ENCODE measurements at regions not wholly inside any gene's neighbourhood (a gene's known extent, or its start where the extent isn't known, plus 50 kb on each side); places are given as distances from the start of the nearest gene placed in this dataset.

DNA sequence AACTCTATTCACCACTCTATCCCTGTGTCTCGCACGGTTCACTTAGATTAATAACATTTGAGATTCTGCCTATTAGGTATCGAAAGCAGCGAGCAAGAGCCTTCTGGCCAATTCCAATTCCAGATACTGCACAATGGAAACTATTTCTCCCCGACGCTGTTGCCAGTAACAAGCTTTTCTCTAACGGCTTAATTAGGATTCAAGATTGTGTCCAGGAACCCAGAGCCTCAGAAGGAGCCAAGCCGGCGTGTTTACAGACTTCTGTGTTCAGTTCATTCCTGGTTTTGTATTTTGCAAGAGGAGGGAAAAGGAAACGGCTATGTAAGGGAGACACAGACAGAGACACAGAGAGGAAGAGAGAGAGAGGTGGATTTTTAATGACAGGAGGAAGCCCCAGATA lies 185.6 kb downstream of the DICER1 start:
- H3K36me3 ChIP-seq (ENCODE audit: insufficient read depth, low read length): no peaks in the 10 kb centered on the region
- no peak overlapping the region for H3K4me3 ChIP-seq (ENCODE audit: low read depth, low read length, poor library complexity, severe bottlenecking)
- BruUV-seq (replicated peaks): no TSS peak
- no peaks in the 10 kb centered on the region for H3K9me3 ChIP-seq (ENCODE audit: low read length)
- no peaks in the 10 kb centered on the region for H3K9me2 ChIP-seq (ENCODE audit: insufficient read depth, low read length)
- DNase-seq (ENCODE audit: low spot score): no peak
- intact Hi-C loops (cut with micrococcal nuclease; ENCODE audit: unreplicated experiment): no loop called here
- H3K27ac ChIP-seq (ENCODE audit: low read depth, low read length, poor library complexity, severe bottlenecking): no peak overlapping the region
- no peak overlapping the region for H2AFZ ChIP-seq (ENCODE audit: low read length)
- no peak for TF ChIP-seq EZH2phosphoT487 (IDR thresholded peaks at IDR 0.05; ENCODE audit: borderline replicate concordance, low read depth, low read length)
- no peak for TF ChIP-seq CTCF (conservative IDR thresholded peaks at IDR 0.05; ENCODE audit: low read length)
- H3K4me2 ChIP-seq (ENCODE audit: low read length): no peak overlapping the region
- ChIA-PET POLR2A (no interaction called here), CTCF (ENCODE audit: unreplicated experiment) (no interaction called here)
- H4K20me1 ChIP-seq (ENCODE audit: insufficient read depth, low read length): no peaks in the 10 kb centered on the region
- no peaks in the 10 kb centered on the region for H3K79me2 ChIP-seq (ENCODE audit: insufficient read depth, low read depth, low read length)
- H3K4me1 ChIP-seq (ENCODE audit: insufficient read depth, low read length, poor library complexity, severe bottlenecking): no peaks in the 10 kb centered on the region

DNA sequence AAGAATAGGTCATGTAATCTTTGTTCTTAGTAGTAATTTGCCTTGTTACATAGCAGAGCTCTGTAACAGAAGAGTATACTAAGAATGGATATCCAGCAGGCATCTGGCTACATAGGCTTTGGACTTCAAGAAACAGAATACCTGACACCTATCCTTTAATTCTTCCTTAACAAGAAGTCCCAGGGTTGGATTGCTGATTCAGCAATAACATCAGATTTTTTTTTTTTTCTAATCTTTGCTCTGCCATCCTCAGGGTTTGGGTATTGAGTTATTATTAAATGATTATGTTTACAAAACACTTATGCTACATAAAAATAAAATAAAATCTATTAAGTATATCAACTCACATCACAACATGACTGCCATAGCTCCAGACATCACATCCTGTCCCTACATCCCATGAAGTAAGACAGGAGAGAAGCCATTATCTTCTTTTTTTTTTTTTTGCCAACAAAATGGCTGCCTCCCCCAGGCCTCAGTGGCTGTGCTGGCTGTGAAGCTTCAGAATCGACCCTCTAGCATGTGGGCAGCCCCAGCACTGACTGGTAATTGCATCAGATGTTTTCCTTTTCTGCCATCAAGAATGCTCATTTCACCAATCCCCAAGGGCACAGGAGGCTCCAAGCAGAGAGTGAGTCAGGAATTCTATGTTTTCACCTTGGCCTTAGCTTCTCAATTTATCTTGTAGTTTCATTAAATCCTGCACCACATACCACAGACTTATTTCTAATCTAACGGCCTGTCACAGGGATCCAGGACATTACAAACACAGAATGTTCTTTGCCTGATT lies 186.2 kb downstream of the DICER1 start:
- no peak overlapping the region for H3K4me3 ChIP-seq (ENCODE audit: low read depth, low read length, poor library complexity, severe bottlenecking)
- H3K79me2 ChIP-seq (ENCODE audit: insufficient read depth, low read depth, low read length): no peaks in the 10 kb centered on the region
- no peak overlapping the region for H3K27ac ChIP-seq (ENCODE audit: low read depth, low read length, poor library complexity, severe bottlenecking)
- CTCF ChIA-PET (ENCODE audit: unreplicated experiment): no interaction called here
- TF ChIP-seq EZH2phosphoT487 (IDR thresholded peaks at IDR 0.05; ENCODE audit: borderline replicate concordance, low read depth, low read length): no peak
- no peak for TF ChIP-seq CTCF (conservative IDR thresholded peaks at IDR 0.05; ENCODE audit: low read length)
- DNase-seq (ENCODE audit: low spot score): no peak
- POLR2A ChIA-PET: no interaction called here
- intact Hi-C loops (cut with micrococcal nuclease; ENCODE audit: unreplicated experiment): no loop called here
- H2AFZ ChIP-seq (ENCODE audit: low read length): no peak overlapping the region
- no peaks in the 10 kb centered on the region for H3K9me3 ChIP-seq (ENCODE audit: low read length)
- H4K20me1 ChIP-seq (ENCODE audit: insufficient read depth, low read length): no peaks in the 10 kb centered on the region
- no TSS peak for BruUV-seq (replicated peaks)
- H3K9me2 ChIP-seq (ENCODE audit: insufficient read depth, low read length): no peaks in the 10 kb centered on the region
- no peaks in the 10 kb centered on the region for H3K36me3 ChIP-seq (ENCODE audit: insufficient read depth, low read length)
- H3K4me2 ChIP-seq (ENCODE audit: low read length): no peak overlapping the region
- H3K4me1 ChIP-seq (ENCODE audit: insufficient read depth, low read length, poor library complexity, severe bottlenecking): no peaks in the 10 kb centered on the region

GRCh38 chr14:94969766-94970165 lies 187.6 kb downstream of the DICER1 start:
- POLR2A ChIA-PET: no interaction called here
- Histone ChIP-seq H4K20me1 (ENCODE audit: insufficient read depth, low read length) (no peaks in the 10 kb centered on the region), H3K27ac (ENCODE audit: low read depth, low read length, poor library complexity, severe bottlenecking) (no peak overlapping the region), H3K9me3 (ENCODE audit: low read length) (no peaks in the 10 kb centered on the region), H3K9me2 (ENCODE audit: insufficient read depth, low read length) (no peaks in the 10 kb centered on the region), H3K4me1 (ENCODE audit: insufficient read depth, low read length, poor library complexity, severe bottlenecking) (no peaks in the 10 kb centered on the region), H3K4me2 (ENCODE audit: low read length) (no peak overlapping the region), H2AFZ (ENCODE audit: low read length) (no peak overlapping the region), H3K79me2 (ENCODE audit: insufficient read depth, low read depth, low read length) (no peaks in the 10 kb centered on the region), H3K36me3 (ENCODE audit: insufficient read depth, low read length) (no peaks in the 10 kb centered on the region), H3K4me3 (ENCODE audit: low read depth, low read length, poor library complexity, severe bottlenecking) (no peak overlapping the region)
- no peak for DNase-seq (ENCODE audit: low spot score)
- intact Hi-C loops (cut with micrococcal nuclease; ENCODE audit: unreplicated experiment): no loop called here
- CTCF ChIA-PET (ENCODE audit: unreplicated experiment): interaction anchor here (0.6 kb wide), 1 partner anchor 490 kb away, joined by 3 read pairs; no protein-coding TSS in a partner anchor
- no TSS peak for BruUV-seq (replicated peaks)
- TF ChIP-seq CTCF (conservative IDR thresholded peaks at IDR 0.05; ENCODE audit: low read length) (no peak), EZH2phosphoT487 (IDR thresholded peaks at IDR 0.05; ENCODE audit: borderline replicate concordance, low read depth, low read length) (no peak)

Measured in OCI-LY7 (cell line).